Ovary (tissue), 7 donors: ENCODE measurements at regions not wholly inside any gene's neighbourhood (a gene's known extent, or its start where the extent isn't known, plus 50 kb on each side); places are given as distances from the start of the nearest gene placed in this dataset.

Source experiments
- DNase-seq, 5 donors: peaks; one replicate each; pipeline ENCODE4 v3.0.0-alpha.2; 2019 to 2020
- H3K27ac ChIP-seq, 2 donors: fragments of 200-600 bp; one replicate each; pipeline versions ENCODE4 v1.5.1 to v1.8.0; 2019 to 2022
- H3K27me3 ChIP-seq: fragments of 200-600 bp; one replicate; pipeline ENCODE4 v1.8.0; 2022
- H3K36me3 ChIP-seq: fragments of 200-600 bp; sonication (generic); one replicate; pipeline ENCODE4 v1.5.1; 2019
- H3K4me1 ChIP-seq: one replicate; pipeline ENCODE4 v1.8.1; 2013; ENCODE audit warnings: mild to moderate bottlenecking, moderate library complexity; ENCODE audit not compliant: insufficient read depth
- H3K4me3 ChIP-seq: fragments of 200-600 bp; sonication (generic); one replicate; pipeline ENCODE4 v1.5.1; 2017
- H3K9me3 ChIP-seq, 2 donors: fragments of 200-600 bp in 1 of 2; sonication (generic) in 1 of 2; one replicate each; pipeline versions ENCODE4 v1.5.1 to v1.8.1; 2013 to 2019; ENCODE audit warnings: mild to moderate bottlenecking in 1 of 2, moderate library complexity in 1 of 2
- EP300 ChIP-seq: sonication (generic); formaldehyde crosslinking; IDR thresholded peaks from one replicate; pipeline ENCODE4 v1.6.1; 2017; ENCODE audit warnings: antibody characterized with exemption
- POLR2A ChIP-seq: fragments of 450-650 bp; IDR thresholded peaks from one replicate; pipeline ENCODE4 v1.6.1; 2017; ENCODE audit warnings: antibody characterized with exemption, mild to moderate bottlenecking, moderate library complexity
- WGBS, 3 donors: extraction: QIAGEN DNeasy Blood & Tissue Kit in 1 of 3; methylation state at CpG; one replicate each; pipeline versions ENCODE4 v1.1.5 to v1.1.7; 2013 to 2017; 5-methylcytosine and 5-hydroxymethylcytosine counted together
- intact Hi-C, 4 donors: fragments of 100-400 bp; cut with DNase I; formaldehyde crosslinking; loops; one replicate each; pipeline versions ENCODE4 v1.11.0 to v1.15.1; 2022 to 2023
- TF ChIP-seq, protein P1 (sequence below), 3 donors: fragments of 450-650 bp in 2 of 3; fragments of 200-600 bp in 1 of 3; IDR thresholded peaks; one replicate each; pipeline versions ENCODE4 v1.5.1 to v1.8.0; 2016 to 2022; ENCODE audit warnings: antibody characterized with exemption in 3 of 3, mild to moderate bottlenecking in 1 of 3
- donor health status: DM: no; HTN: no; CAD: no; lungs with moderate emphysema.
- donor health status: DM: no; HTN: no; CAD: no.
- donor health status: Bipolar disorder and iron deficiency.
- donor health status: DM: no; HTN: no; CAD: no.
- donor health status: DM: yes; HTN: yes; CAD: no.

- Histone ChIP-seq H3K9me3 (no peaks in the 10 kb centered on the region), H3K4me3 (no peak overlapping the region), H3K27ac (no peak overlapping the region), H3K4me1 (no peaks in the 10 kb centered on the region), H3K36me3 (no peaks in the 10 kb centered on the region), H3K27me3 (no peaks in the 10 kb centered on the region)
- intact Hi-C loops: no loop called here
- DNase-seq: no peak
- WGBS, 3 donors: 88 to 92% (median 91%) methylated on average over 17 of the region's 17 CpGs
- TF ChIP-seq EP300 (no peak), POLR2A (no peak)
- TF ChIP-seq, protein P1, sequence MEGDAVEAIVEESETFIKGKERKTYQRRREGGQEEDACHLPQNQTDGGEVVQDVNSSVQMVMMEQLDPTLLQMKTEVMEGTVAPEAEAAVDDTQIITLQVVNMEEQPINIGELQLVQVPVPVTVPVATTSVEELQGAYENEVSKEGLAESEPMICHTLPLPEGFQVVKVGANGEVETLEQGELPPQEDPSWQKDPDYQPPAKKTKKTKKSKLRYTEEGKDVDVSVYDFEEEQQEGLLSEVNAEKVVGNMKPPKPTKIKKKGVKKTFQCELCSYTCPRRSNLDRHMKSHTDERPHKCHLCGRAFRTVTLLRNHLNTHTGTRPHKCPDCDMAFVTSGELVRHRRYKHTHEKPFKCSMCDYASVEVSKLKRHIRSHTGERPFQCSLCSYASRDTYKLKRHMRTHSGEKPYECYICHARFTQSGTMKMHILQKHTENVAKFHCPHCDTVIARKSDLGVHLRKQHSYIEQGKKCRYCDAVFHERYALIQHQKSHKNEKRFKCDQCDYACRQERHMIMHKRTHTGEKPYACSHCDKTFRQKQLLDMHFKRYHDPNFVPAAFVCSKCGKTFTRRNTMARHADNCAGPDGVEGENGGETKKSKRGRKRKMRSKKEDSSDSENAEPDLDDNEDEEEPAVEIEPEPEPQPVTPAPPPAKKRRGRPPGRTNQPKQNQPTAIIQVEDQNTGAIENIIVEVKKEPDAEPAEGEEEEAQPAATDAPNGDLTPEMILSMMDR (IDR thresholded peaks at IDR 0.05): no peak
Measured at GRCh38 chr2:62426154-62426912, 79.7 kb downstream of the TMEM17 start.

DNA sequence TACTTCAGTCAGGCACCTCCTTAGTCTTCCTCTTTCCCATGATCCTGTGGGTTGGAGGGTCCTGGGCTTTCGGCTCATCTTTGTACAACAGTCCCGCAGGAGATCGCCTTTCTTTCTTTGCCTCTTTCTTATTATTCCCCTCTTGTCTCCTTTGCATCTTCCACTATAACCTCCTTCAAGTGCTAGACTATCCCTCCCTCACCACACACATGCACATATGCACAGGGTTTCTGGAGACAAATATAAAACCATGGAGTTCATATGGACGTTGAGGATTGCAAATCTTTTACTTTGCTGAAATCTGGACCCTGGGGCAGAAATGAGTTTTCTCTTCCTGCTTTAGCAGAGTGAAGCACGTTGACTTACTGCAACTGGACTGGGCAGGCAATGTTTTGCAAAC lies 80.3 kb downstream of the TMEM17 start:
- intact Hi-C loops: no loop called here
- H3K27me3 ChIP-seq: no peaks in the 10 kb centered on the region
- no peaks in the 10 kb centered on the region for H3K4me1 ChIP-seq
- H3K4me3 ChIP-seq: no peak overlapping the region
- no peak overlapping the region for H3K27ac ChIP-seq
- 77 to 80% (median 80%) methylated on average over 5 of the region's 5 CpGs for WGBS, 3 donors
- H3K36me3 ChIP-seq: no peaks in the 10 kb centered on the region
- DNase-seq: no peak
- no peaks in the 10 kb centered on the region for H3K9me3 ChIP-seq
- TF ChIP-seq, protein P1 (IDR thresholded peaks at IDR 0.05): no peak
- TF ChIP-seq EP300: no peak
- TF ChIP-seq POLR2A: no peak

DNA sequence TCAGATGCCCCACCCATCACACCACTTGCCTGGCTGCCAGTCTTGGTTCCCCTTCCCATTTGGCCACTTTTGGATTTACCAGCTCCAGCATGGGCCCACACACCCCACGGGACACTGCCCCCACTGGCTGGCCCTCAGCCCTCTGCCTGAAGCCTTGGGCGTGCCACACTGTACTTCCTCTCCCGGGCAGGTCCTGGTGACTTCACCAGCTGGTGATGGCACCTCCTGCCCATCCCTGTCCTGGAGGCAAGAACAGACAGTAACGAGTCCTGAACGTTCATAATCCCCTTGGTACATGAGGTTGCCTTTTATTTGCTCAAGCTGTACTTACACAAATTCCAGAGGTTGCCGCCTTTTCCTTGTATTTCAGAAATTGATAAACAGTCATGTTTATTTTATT lies 81.1 kb downstream of the TMEM17 start:
- 75 to 82% (median 79%) methylated on average over 6 of the region's 6 CpGs for WGBS, 3 donors
- no peak overlapping the region for H3K4me3 ChIP-seq
- no peak overlapping the region for H3K27ac ChIP-seq
- intact Hi-C loops: no loop called here
- no peaks in the 10 kb centered on the region for H3K4me1 ChIP-seq
- no peaks in the 10 kb centered on the region for H3K9me3 ChIP-seq
- H3K27me3 ChIP-seq: no peaks in the 10 kb centered on the region
- H3K36me3 ChIP-seq: no peaks in the 10 kb centered on the region
- DNase-seq: no peak
- TF ChIP-seq POLR2A (no peak), EP300 (no peak)
- TF ChIP-seq, protein P1 (IDR thresholded peaks at IDR 0.05): no peak

- intact Hi-C loops: no loop called here
- DNase-seq: no peak
Measured at GRCh38 chr2:62423883-62424458, 82.0 kb downstream of the TMEM17 start.

More at GRCh38 chr2:62423883-62424458, 82.0 kb downstream of the TMEM17 start:
- H3K27me3 ChIP-seq: no peaks in the 10 kb centered on the region
- WGBS, 3 donors: 92 to 100% (median 96%) methylated on average over 3 of the region's 3 CpGs
- H3K9me3 ChIP-seq: no peaks in the 10 kb centered on the region
- TF ChIP-seq EP300 (no peak), POLR2A (no peak)
- TF ChIP-seq, protein P1 (IDR thresholded peaks at IDR 0.05): no peak
- no peak overlapping the region for H3K27ac ChIP-seq
- H3K4me3 ChIP-seq: no peak overlapping the region
- H3K4me1 ChIP-seq: no peaks in the 10 kb centered on the region
- no peaks in the 10 kb centered on the region for H3K36me3 ChIP-seq
